Mucosa of descending colon (tissue), 3 donors: ENCODE measurements at regions not wholly inside any gene's neighbourhood (a gene's known extent, or its start where the extent isn't known, plus 50 kb on each side); places are given as distances from the start of the nearest gene placed in this dataset.

Experiments used
- ATAC-seq: fragments of 200-7000 bp; cut with Tn5 transposase; one replicate; pipeline ENCODE4 v1.9.1; 2020; ENCODE audit warnings: mild to moderate bottlenecking, moderate library complexity
- DNase-seq, 3 donors: peaks; one replicate each; pipeline ENCODE4 v3.0.0-alpha.2; 2020
- H3K36me3 ChIP-seq: fragments of 200-600 bp; one replicate; pipeline ENCODE4 v1.8.0; 2021; ENCODE audit warnings: low read depth, mild to moderate bottlenecking
- H3K4me1 ChIP-seq: fragments of 200-600 bp; one replicate; pipeline ENCODE4 v1.8.0; 2021; ENCODE audit warnings: low read depth, mild to moderate bottlenecking
- H3K4me3 ChIP-seq: fragments of 200-600 bp; one replicate; pipeline ENCODE4 v1.8.0; 2021; ENCODE audit warnings: mild to moderate bottlenecking
- H3K9me3 ChIP-seq: fragments of 200-600 bp; one replicate; pipeline ENCODE4 v1.8.0; 2021; ENCODE audit warnings: mild to moderate bottlenecking
- CTCF ChIP-seq: fragments of 200-600 bp; IDR thresholded peaks from one replicate; pipeline ENCODE4 v1.8.0; 2022; ENCODE audit warnings: antibody characterized with exemption, mild to moderate bottlenecking
- intact Hi-C, 2 donors: fragments of 100-400 bp; cut with DNase I in 1 of 2; cut with micrococcal nuclease in 1 of 2; formaldehyde crosslinking; loops; one replicate each; pipeline versions ENCODE4 v1.11.0 to v1.11.1; 2022; cut with DNase I, micrococcal nuclease
- donor health status: DM: no; HTN: no; CAD: no; lungs with moderate emphysema.
- donor health status: DM: no; HTN: no; CAD: no.
- donor health status: DM: no; HTN: yes; CAD: no.

GRCh38 chr2:123093199-123093598, 931.9 kb upstream of the CNTNAP5 start:
- no peak for ATAC-seq
- TF ChIP-seq CTCF: no peak
- Histone ChIP-seq H3K4me3 (no peak overlapping the region), H3K36me3 (no peaks in the 10 kb centered on the region), H3K4me1 (no peaks in the 10 kb centered on the region), H3K9me3 (no peaks in the 10 kb centered on the region)
- DNase-seq: no peak
- intact Hi-C loops: no loop called here

- ATAC-seq (no peak), DNase-seq (no peak)
- no peak overlapping the region for H3K4me3 ChIP-seq
- H3K9me3 ChIP-seq: no peaks in the 10 kb centered on the region
- no peak for TF ChIP-seq CTCF
- H3K36me3 ChIP-seq: no peaks in the 10 kb centered on the region
- no peaks in the 10 kb centered on the region for H3K4me1 ChIP-seq
- intact Hi-C loops: no loop called here
These were observed 929.8 kb upstream of the CNTNAP5 start for GRCh38 chr2:123095219-123095835.

- no peaks in the 10 kb centered on the region for H3K4me1 ChIP-seq
- no peaks in the 10 kb centered on the region for H3K9me3 ChIP-seq
- no peaks in the 10 kb centered on the region for H3K36me3 ChIP-seq
- DNase-seq (no peak), ATAC-seq (no peak)
- TF ChIP-seq CTCF: no peak
- no peak overlapping the region for H3K4me3 ChIP-seq
- intact Hi-C loops: no loop called here
These were observed 926.5 kb upstream of the CNTNAP5 start for GRCh38 chr2:123098619-123099018.

- H3K36me3 ChIP-seq: no peaks in the 10 kb centered on the region
- intact Hi-C loops: no loop called here
- no peaks in the 10 kb centered on the region for H3K4me1 ChIP-seq
- DNase-seq (no peak), ATAC-seq (no peak)
- H3K9me3 ChIP-seq: no peaks in the 10 kb centered on the region
- no peak overlapping the region for H3K4me3 ChIP-seq
- no peak for TF ChIP-seq CTCF
These were observed 923.7 kb upstream of the CNTNAP5 start for GRCh38 chr2:123101434-123101833.

GRCh38 chr2:123103902-123104301, 921.2 kb upstream of the CNTNAP5 start:
- no peak for DNase-seq
- Histone ChIP-seq H3K36me3 (no peaks in the 10 kb centered on the region), H3K4me1 (no peaks in the 10 kb centered on the region), H3K9me3 (peaks cover 4% of the 10 kb centered on the region), H3K4me3 (no peak overlapping the region)
- no peak for TF ChIP-seq CTCF
- intact Hi-C loops: no loop called here
- no peak for ATAC-seq

GRCh38 chr2:123116595-123116994, 908.5 kb upstream of the CNTNAP5 start:
- no peak for DNase-seq
- intact Hi-C loops: no loop called here

More at GRCh38 chr2:123116595-123116994, 908.5 kb upstream of the CNTNAP5 start:
- Histone ChIP-seq H3K4me3 (no peak overlapping the region), H3K9me3 (peaks cover 14% of the 10 kb centered on the region), H3K36me3 (no peaks in the 10 kb centered on the region), H3K4me1 (no peaks in the 10 kb centered on the region)
- no peak for ATAC-seq
- TF ChIP-seq CTCF: no peak
